AG08396 (cell line): ENCODE measurements at regions not wholly inside any gene's neighbourhood (a gene's known extent, or its start where the extent isn't known, plus 50 kb on each side); places are given as distances from the start of the nearest gene placed in this dataset.
"Not testable (repeated sequence)": the region's sequence is repeated elsewhere in the genome, so short reads cannot be mapped to it uniquely, and the experiment has no call there.

Experiments used
- DNase-seq: peaks from one replicate; pipeline ENCODE4 v3.0.0; 2012; ENCODE audit warnings: low spot score, mixed read lengths

DNA sequence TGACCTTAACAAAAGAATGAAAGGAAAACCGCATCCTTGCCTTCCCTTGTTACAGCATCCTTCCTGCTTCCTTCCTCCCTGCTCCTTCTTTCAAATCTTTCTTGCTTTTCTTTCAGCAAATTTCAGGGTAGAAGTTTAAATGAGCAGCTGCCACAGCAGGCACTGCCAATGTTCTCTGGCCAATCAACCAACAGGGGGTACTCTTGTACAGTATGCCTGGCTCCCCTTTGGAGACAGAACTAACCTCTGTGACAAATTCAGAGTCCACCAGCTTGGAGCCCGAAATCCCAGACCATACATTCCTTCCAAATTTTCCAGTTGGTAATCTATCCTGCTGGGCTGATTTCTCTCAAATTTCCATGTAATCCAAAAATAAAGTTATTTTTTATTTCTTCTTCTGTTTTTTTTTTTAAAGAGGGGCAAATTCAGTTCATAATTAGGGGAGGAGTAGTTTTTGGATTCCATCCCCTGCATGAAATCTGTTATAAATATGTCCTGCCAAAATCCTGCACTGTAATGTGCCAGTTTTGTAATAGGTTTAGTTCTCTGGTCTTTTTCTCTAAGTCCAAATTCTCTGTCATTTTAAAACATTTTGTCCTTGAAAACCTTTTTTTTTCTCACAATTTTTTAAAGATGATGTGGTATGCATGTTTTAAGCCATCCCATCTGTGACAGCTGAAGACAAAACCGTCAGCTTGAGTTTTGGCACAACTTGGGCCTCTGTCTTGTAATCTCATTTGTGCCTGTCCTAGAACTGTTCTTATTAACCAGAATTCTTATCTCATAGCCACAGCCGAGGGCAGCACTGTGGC lies 610.0 kb upstream of the LMO3 start:
- no peak for DNase-seq

DNA sequence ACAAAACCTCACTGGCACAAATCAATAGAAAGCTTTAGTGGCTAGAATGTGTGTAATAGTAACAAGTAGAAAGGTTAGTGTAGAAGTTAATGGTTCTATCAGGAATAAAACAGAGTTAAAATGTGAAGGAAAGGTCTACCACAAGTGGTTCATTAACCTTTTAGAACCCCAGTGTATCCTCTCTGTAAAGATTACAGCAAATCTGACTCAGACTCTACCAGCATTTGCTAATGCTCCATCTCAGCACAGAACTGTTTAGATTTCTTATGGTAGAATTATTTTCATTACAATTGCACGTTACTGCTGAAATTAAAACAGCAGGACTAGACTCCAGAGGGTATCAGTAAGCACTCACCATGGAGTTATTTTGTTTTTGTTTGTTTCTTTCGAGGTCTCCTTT lies 609.0 kb upstream of the LMO3 start:
- DNase-seq: no peak

DNA sequence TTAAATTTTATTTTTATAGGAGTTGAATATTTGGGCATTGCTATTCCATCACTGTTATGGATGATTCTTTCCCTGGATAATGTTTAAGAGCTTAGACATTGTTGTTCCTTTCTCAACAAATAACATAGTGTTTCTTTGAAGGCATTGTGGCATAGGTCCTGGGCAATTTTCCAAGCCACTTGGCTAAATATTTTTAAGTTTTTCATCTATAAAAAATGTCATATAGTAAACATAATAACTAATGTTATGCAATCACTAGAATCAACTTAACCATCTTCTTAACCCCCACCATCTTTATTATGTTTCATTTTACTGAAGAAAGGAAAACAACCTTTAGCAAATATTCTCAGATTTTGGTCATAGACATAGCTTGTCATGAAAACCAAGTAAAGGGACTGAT lies 600.6 kb upstream of the LMO3 start:
- DNase-seq: no peak

DNA sequence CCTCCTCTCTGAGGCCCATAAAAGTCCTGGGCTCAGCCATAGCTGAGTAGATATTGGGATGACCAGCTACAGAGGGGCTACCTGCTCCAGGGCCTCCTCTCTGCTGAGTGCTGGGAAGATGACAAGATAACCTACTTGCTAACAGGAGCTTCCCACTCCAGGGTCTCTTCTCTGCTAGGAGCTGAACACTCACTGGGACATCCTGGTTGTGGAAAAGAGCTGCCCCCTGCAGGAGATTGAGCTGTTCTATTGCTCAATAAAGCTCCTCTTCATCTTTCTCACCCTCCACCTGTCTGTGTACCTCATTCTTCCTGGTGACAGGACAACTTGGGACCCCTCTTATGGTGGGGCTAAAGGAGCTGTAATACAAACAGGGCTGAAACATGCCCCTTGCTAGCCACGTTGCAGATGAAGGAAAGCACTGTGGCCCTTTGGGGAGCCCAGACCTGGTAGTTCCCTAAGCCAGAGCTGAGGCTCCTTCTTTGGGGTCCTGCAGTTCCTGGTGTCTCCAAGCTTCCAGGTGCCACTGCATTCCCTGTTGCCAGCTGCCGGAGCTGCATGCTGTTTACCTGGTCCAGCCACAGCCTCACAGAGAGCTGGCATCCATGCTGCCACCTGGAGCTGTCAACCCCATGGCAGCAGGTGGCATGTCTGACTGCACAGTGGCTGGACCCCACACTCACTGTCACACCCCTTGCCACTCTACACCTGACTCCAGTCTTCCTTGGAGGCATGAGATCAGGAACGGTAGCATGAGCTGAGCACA lies 598.5 kb upstream of the LMO3 start:
- DNase-seq: no peak

DNA sequence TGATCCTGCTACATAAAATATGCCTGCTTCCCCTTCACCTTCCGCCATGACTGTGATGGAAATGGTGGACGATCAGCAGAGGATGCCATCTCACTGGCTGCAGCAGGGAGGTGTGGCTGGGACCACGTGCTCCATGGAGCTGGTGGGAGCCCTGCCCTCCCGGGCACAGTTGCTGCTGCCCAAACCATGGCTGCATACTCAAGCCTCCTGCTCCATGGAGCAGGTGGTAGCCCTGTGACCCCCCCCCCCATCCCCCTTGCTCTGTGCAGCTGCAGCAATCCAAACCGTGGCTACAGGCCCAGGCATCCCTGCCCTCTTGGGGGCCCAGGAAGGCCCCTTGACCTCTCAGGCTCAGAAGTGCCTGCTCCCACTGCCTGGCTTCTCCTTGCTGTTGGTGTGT lies 597.5 kb upstream of the LMO3 start:
- DNase-seq: no peak

DNA sequence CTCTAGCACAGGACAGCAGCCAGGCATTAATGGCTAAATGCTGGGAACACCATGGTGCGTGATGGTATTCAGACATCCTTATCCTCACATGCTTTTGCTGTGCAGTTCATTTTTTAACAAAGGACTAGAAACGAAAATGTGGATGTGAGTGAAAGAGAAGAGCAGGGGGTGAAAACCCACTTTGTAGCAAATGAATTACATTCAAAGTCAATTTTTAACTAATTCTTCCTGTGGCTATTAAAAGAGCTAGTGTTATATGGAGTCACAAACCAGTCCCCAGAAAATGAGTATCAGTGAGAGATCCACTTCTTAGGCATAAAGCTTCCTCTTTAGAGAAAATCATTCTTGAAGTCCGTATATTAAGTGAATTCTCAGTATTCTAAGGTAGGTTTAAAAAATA lies 592.0 kb upstream of the LMO3 start:
- no peak for DNase-seq

DNA sequence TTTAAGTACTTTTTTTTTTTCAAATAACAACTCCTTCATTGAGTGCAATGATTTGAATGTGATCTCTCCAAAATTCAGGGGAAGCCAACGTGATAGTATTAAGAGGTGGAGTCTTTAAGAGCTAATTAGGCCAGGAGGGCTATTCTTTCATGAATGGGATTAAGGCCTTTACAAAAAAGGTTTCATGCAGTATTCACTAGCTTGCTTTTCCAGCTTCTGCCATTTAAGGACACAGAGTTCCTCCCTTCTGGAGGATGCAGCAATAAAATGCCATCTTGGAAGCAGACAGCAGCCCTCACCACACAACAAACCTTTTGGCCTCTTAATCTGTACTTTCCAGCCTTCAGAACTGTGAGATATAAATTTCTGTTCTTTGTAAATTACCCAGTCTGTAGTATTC lies 586.8 kb upstream of the LMO3 start:
- DNase-seq: no peak

DNA sequence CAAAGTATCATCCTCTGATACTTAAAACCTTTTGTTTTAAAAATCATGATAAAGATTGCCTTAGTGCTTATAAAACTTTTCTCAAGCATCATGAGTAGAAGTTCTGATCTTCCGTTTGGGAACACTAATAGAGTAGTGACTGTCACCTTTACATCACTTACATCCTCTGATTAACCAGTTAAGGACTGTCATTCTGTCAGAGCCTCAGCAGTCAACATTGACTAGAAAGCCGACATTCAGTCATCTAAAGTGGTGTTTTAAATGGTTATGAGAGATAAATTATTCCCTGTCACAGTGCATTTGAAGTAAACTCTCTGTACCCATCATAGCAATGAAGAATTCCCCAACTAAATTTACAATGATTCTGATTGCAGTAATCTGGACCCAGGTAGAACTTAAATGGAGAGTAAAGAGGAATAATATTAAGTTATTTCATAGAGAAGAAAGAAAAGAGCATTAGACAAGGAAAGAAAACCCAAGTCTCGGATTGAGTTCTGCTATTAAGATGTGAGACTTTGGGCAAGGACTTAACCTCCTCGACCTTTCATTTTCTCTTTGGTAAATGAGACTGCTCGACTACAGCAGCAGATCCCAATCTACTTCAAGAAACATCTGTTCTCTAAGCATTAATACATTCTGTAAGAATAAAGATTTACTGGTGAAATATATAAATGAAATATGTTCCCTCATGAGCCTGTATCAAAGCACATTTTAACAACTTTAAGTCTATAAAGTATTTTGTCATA lies 563.9 kb upstream of the LMO3 start:
- no peak for DNase-seq

DNA sequence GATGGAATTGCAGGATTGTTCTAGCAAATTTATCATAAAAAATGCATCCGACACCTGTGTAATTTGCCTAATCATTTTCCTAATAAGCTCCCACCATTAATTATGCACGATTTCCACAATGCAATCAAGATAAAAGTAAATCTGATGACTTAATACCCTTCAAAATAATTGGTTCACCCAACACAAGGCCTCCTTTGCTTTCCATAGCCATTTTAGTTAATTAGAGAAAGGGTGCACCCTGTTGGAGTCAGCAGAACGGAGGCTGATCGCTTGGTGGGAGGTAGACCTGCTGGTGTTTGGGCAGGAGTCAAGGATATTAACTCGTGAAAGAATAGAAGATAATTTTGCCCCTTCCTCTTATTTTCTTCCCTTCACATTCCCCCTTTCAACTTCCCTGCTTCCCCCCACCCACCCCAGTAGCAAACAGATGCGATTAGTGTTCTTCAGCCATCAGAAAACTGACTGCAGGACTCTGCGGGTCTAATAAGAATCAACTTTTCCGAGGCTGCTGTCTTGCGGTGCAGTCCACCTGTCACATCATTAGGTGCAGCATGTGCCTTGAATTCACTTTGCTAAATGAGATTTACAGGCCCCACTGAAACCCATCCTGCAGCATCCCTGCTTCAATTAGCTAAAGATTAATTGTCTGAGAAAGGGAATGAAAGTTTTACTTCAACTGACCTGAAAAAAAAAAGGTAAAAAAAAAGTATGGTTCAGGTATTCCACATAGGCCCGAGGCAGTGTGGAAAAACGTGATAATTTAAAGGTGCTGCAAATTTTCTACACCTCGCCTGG lies 553.7 kb upstream of the LMO3 start:
- no peak for DNase-seq

DNA sequence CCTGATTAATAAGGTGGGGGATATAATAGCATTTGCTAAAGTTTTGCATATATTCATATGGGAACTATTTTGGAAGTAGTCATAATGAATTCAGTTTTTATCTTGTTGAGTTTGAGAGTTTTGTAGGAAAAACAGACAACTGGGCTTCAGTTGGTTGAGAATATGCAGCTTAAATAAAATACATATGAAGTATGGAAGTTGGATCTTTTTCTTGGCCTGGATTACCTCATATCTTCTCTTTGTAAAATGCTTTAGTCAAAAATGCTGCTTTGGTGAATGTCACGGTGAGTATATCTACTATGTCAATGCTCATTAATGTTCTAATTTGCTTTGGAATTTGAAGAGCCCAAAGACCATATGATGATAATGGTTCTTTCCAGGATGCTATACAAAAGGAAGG lies 552.2 kb upstream of the LMO3 start:
- DNase-seq: no peak

DNA sequence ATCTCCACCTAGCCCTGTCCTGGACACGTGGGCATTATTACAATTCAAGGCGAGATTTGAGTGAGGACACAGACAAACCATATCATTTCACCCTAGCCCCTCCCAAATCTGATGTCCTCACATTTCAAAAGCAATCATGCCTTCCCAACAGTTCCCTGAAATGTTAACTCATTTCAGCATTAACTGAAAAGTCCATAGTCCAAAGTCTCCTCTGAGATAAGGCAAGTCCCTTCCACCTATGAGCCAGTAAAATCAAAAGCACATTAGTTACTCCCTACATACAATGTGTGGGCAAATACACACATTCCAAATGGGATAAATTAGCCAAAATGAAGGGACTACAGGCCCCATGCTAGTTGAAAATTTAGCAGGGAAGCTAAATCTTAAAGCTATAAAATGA lies 546.0 kb upstream of the LMO3 start:
- DNase-seq: no peak

DNA sequence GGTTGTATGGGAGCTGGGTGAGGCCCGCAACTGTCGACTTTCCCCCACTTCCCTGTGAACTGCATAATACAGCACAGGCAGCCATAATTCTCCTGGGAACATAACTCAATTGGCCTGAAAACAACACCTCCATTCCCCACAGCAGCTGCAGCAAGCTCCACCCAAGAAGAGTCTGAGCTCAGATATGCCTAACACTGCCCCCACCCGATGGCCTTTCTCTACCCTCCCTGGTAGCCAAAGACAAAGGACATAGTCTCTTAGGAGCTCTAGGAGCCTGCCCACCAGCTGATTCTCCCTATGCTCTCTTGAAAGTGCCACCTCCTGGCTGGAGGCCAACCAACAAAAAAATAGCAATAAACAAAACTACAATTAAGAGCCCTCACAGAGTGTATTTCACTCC lies 542.7 kb upstream of the LMO3 start:
- DNase-seq: no peak

DNA sequence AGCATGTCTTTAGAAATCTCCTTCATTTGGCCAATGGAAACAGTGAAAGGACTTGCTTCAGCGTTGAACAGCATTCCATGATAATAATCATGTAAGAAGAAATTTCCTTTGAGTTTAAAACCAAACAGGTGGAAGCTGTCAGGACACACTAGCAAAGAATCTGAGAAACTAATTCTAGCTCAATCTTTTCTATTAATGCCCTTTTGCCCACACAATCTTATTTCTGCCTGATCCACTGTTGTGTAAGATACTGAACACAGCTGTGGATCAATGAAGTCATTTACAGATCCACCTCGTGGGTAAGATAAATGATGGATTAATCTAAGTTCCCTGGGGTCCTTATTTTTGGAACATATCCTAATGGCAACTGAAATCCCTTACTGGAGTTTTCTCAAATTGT lies 536.9 kb upstream of the LMO3 start:
- no peak for DNase-seq

DNA sequence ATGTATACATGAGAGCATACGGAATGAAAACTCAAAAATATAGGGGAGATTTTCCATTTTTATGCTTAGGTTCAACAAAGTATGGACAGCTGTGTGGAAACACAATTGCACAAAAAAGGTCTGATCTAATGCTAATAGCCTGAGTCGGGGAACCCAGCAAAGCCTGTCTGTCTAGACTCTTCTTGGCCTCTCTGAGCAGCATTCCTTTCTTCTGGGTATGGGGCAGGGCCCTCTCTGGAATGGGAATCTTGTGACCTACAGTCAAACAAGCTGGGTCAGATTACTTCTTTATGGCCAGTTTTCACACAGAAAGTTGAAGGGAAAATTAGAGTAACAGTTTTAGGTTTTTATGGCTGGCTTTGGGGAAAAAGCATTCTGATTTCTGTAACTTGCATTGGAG lies 534.0 kb upstream of the LMO3 start:
- no peak for DNase-seq

DNA sequence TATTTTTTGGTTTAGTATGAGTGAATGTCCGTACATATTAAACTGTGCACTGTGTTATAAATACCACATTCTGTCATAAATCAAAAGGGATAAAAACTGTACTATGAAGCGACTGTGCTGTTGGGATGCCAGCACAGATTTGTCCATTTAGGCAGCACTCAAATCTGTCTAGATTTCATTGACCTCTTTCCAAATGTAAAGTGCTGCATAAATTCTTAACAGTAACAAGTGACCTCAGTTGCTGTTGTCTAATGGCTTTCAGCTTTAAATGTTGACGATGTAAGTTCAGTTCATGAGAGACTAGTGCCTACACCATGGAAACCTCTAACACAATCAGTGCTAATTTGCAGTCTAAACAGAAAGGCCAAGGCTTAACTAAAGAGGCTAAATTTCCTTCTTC lies 531.4 kb upstream of the LMO3 start:
- no peak for DNase-seq

DNA sequence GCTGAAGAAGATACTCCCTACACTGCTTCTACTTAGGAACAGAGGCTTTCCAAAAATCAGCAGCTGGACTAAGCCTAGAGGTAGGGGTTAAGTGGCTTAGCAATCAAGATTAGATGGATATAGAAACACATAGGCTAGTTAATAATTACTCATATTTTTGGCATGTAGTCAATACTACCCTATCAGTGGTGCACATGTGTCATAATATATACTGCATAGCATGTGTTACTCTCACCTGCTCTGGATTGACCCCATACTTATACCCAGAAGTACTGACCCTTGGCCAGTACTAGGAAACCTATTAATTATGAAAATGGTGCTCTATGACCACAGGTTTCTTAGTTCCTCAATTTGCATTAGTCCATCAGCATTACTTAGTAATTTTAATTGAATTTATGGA lies 528.4 kb upstream of the LMO3 start:
- DNase-seq: no peak

DNA sequence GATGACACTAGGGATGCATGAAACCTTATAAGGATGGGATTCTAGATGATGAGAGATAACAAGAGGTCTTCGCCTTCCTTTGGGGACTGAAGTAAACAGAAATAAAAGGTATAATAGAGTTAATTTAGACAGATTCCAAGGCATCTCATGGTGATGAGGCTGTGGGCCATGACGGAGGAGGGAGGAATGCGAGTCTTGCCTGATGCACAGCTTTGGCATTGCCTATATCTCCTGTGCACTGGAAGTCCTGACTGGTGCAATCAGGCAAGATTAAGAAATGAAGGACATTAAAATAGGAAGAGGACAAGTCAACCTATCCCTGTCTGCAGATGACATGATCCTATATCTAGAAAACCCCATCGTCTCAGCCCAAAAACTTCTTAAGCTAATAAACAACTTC lies 526.4 kb upstream of the LMO3 start:
- no peak for DNase-seq

DNA sequence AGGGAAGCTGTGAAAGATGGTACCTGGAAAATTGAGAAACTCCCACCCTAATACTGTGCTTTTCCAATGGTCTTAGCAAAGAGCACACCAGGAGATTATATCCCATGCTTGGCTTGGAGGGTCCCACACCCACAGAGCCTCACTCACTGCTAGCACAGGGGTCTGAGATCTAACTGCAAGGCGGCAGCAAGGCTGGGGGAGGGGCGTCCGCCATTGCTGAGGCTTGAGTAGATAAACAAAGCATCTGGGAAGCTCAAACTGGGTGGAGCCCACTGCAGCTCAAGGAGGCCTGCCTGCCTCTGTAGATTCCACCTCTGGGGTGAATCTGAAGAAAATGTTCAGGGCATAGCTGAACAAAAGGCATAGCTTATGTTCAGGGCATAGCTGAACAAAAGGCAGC lies 510.6 kb upstream of the LMO3 start:
- not testable (repeated sequence) for DNase-seq

DNA sequence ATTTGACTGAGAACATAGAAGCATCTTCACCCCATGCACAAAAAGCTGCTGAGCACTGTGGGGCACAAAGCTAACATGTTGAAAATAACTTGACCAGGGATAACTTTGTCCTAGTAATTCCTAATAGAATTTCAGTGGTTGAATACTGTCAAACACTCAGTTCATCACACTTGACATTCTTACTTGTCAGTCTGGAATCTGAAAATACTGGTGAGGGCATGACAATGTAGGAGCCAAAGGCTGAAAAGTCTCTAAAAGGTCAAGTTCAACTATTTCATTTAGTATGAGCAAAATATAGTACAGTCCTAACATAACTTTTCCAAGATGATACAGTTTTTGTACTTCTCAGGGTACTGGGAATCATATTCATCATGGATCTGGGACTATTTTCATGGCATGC lies 504.4 kb upstream of the LMO3 start:
- no peak for DNase-seq

DNA sequence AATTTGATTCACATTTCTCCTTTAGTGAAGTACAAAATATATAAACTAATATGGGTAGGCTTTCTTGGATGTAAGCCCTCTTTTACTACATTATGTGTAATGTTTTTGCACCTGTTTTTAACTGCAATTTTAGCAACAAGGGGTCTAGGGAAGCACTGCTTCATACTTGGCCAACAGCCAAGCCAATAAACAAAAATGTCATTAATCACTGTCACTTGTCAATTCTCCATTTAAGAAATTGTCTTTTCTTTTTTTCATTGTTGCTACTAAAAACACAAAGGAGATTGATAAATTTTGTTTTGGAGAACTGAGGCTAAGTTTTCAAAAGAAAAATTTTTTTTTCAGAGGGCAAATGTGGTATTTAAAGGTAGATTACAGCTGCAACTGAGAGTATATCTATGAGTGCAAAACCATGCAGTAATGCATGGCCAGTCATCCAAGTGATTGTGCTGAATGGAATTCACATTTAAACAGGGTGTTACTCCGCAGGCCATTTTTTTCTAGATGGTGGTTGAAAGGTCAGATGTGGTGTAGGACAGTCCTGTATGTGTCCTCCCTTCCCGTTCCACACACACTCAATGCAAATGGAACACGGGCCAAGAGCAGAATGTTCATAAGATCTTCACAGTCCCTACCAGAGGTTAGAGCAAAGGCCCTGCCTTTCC lies 503.0 kb upstream of the LMO3 start:
- no peak for DNase-seq

DNA sequence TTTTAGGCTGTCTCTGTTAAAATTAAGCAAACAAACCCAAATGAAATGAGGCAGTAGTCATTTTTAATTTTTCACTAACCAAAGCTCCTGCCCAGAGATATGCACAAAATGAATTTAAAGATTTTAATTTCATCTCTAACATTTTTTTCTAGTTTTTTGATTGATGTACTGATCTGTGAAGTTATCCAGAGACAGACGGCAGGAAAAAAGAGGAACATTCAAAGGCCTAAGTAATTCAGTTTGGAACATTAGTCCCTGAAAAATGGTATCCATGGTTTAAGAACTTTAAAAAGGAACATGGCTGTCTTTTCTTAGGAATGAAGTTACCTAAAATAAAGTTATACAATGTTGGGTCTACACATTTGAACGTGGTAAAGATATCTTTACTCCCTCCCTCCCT lies 498.8 kb upstream of the LMO3 start:
- DNase-seq: no peak

DNA sequence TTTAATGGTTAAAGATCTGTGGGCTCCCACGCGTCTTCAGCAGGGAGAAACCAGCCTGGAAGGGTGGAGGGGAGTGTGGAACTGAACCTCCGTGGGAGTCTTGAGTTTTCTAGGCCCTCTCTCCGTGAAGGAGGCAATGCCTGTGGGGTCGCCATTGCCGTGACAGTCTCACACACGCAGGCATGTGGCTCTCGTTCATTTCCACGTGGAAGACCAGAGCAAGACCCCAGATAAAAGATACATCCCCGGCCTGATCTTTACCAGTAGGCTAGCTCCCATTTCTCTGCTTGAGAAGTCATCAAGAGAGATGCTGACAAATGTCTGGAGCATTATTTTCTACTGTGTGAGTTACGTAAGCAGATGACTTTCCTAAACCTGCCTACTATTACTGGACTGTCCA lies 491.7 kb upstream of the LMO3 start:
- DNase-seq: no peak
